Mammary epithelial cell (primary cell): ENCODE measurements at regions not wholly inside any gene's neighbourhood (a gene's known extent, or its start where the extent isn't known, plus 50 kb on each side); places are given as distances from the start of the nearest gene placed in this dataset.

Experiments
- EZH2 ChIP-seq: IDR thresholded peaks from 2 replicates; pipeline ENCODE4 v1.6.1; 2012; ENCODE audit warnings: low read length, inconsistent platforms, borderline replicate concordance
- TF ChIP-seq, protein P1 (sequence below), 2 donors: IDR thresholded peaks in 1 of 2; conservative IDR thresholded peaks in 1 of 2; 2 replicates each; pipeline ENCODE4 v1.5.1; 2011 to 2012; ENCODE audit warnings: inconsistent platforms in 2 of 2, low read length in 2 of 2, mild to moderate bottlenecking in 2 of 2, control low read depth in 1 of 2, low read depth in 1 of 2; ENCODE audit not compliant: insufficient read depth in 1 of 2; ENCODE audit errors: extremely low read depth in 1 of 2

DNA sequence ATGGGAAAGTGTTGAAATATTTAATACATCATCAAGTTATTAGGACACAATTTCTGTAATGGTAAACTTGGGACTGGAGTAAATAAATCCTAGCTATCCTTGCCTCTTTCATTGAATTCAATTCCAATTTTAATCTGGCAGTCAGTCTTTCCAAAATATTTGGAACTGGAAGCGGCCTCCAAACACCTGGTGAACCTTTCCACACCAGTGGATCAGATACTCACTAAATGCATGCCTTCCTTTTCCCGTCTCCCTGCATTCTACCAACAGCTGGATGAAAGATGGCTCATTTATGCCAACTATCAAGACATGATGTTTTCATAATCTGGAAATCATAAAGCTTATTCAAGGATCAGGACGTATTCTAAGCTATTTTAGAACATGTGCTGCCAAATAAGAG, 488.2 kb upstream of the SPHKAP start:
- TF ChIP-seq, protein P1, sequence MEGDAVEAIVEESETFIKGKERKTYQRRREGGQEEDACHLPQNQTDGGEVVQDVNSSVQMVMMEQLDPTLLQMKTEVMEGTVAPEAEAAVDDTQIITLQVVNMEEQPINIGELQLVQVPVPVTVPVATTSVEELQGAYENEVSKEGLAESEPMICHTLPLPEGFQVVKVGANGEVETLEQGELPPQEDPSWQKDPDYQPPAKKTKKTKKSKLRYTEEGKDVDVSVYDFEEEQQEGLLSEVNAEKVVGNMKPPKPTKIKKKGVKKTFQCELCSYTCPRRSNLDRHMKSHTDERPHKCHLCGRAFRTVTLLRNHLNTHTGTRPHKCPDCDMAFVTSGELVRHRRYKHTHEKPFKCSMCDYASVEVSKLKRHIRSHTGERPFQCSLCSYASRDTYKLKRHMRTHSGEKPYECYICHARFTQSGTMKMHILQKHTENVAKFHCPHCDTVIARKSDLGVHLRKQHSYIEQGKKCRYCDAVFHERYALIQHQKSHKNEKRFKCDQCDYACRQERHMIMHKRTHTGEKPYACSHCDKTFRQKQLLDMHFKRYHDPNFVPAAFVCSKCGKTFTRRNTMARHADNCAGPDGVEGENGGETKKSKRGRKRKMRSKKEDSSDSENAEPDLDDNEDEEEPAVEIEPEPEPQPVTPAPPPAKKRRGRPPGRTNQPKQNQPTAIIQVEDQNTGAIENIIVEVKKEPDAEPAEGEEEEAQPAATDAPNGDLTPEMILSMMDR (conservative IDR thresholded peaks at IDR 0.05 in 1 of 2, IDR thresholded peaks at IDR 0.05 in 1 of 2; ENCODE audit: extremely low read depth in 1 of 2, insufficient read depth in 1 of 2, low read depth in 1 of 2, low read length in 2 of 2): no peak
- TF ChIP-seq EZH2: no peak
